ENCODE measurements at regions not wholly inside any gene's neighbourhood (a gene's known extent, or its start where the extent isn't known, plus 50 kb on each side); places are given as distances from the start of the nearest gene placed in this dataset.

GRCh38 chr13:87778128-87778527, 107.0 kb downstream of the SLITRK5 start:
- TF ChIP-seq CTCF (IDR thresholded peaks at IDR 0.05) (no peak), POLR2A (IDR thresholded peaks at IDR 0.05) (no peak)

Data from esophagus squamous epithelium (tissue), 4 donors.